GM12865 (cell line): ENCODE measurements at regions not wholly inside any gene's neighbourhood (a gene's known extent, or its start where the extent isn't known, plus 50 kb on each side); places are given as distances from the start of the nearest gene placed in this dataset.

ENCODE experiments used
- DNase-seq: peaks from one replicate; pipeline ENCODE4 v3.0.0; 2010; ENCODE audit warnings: low read depth
- H3K4me3 ChIP-seq: 2 replicates; pipeline ENCODE4 v1.5.1; 2011; ENCODE audit warnings: mild to moderate bottlenecking, low read depth, low read length, control low read depth
- CTCF ChIP-seq: IDR thresholded peaks from 2 replicates; pipeline ENCODE4 v1.5.1; 2011; ENCODE audit warnings: low read length, control low read depth, low read depth, inconsistent platforms; ENCODE audit not compliant: insufficient read depth; ENCODE audit errors: missing control alignments

- no peak overlapping the region for H3K4me3 ChIP-seq
- TF ChIP-seq CTCF = no peak
- DNase-seq = no peak
Measured at GRCh38 chr3:144773350-144773749, 801.7 kb downstream of the DIPK2A start.

GRCh38 chr3:144774897-144775296, 803.3 kb downstream of the DIPK2A start:
- peak; percentile 21 for DNase-seq
- no peak for TF ChIP-seq CTCF
- no peak overlapping the region for H3K4me3 ChIP-seq

- DNase-seq = no peak
- no peak overlapping the region for H3K4me3 ChIP-seq
- TF ChIP-seq CTCF = no peak
Measured at GRCh38 chr3:144775551-144775950, 803.9 kb downstream of the DIPK2A start.

GRCh38 chr3:144777906-144778305, 806.3 kb downstream of the DIPK2A start:
- no peak for DNase-seq
- H3K4me3 ChIP-seq = no peak overlapping the region
- TF ChIP-seq CTCF = no peak

- no peak for TF ChIP-seq CTCF
- no peak for DNase-seq
- no peak overlapping the region for H3K4me3 ChIP-seq
Measured at GRCh38 chr3:144791034-144791433, 819.4 kb downstream of the DIPK2A start.

GRCh38 chr3:144801890-144802289, 830.3 kb downstream of the DIPK2A start:
- no peak for DNase-seq
- no peak overlapping the region for H3K4me3 ChIP-seq
- TF ChIP-seq CTCF = no peak

- peak; percentile 14 for DNase-seq
- no peak overlapping the region for H3K4me3 ChIP-seq
- no peak for TF ChIP-seq CTCF
Measured at GRCh38 chr3:144809380-144809779, 837.8 kb downstream of the DIPK2A start.
